CD14-positive monocyte (primary cell): ENCODE measurements at regions not wholly inside any gene's neighbourhood (a gene's known extent, or its start where the extent isn't known, plus 50 kb on each side); places are given as distances from the start of the nearest gene placed in this dataset.

Experiments
- DNase-seq, 3 donors: peaks; one replicate each; pipeline ENCODE4 v3.0.0-alpha.2; 2011 to 2022
- H2AFZ ChIP-seq: 2 replicates; pipeline ENCODE4 v1.6.0; 2012; ENCODE audit warnings: mild to moderate bottlenecking, low read depth, low read length, inconsistent platforms; ENCODE audit not compliant: insufficient read depth, poor library complexity, severe bottlenecking
- H3K27ac ChIP-seq, 2 donors: 1 replicate in 1 of 2; 2 replicates in 1 of 2; pipeline ENCODE4 v1.5.1; 2012 to 2013; ENCODE audit warnings: low read length in 2 of 2, control low read depth in 1 of 2, inconsistent platforms in 1 of 2, low read depth in 1 of 2, mild to moderate bottlenecking in 1 of 2
- H3K27me3 ChIP-seq, 2 donors: one replicate each; pipeline versions ENCODE4 v1.6.0 to v1.6.1; 2011 to 2013; ENCODE audit warnings: low read length in 2 of 2; ENCODE audit not compliant: control insufficient read depth in 2 of 2, insufficient read depth in 2 of 2
- H3K36me3 ChIP-seq, 2 donors: replicated peaks in 1 of 2; 1 replicate in 1 of 2; 2 replicates in 1 of 2; pipeline versions ENCODE4 v1.5.1 to v1.6.1; 2012 to 2013; ENCODE audit warnings: low read length in 2 of 2, control low read depth in 1 of 2, inconsistent platforms in 1 of 2, mild to moderate bottlenecking in 1 of 2; ENCODE audit not compliant: insufficient read depth in 2 of 2, control insufficient read depth in 1 of 2
- H3K4me1 ChIP-seq, 2 donors: 1 replicate in 1 of 2; 2 replicates in 1 of 2; pipeline versions ENCODE4 v1.5.1 to v1.6.1; 2012 to 2013; ENCODE audit warnings: low read length in 2 of 2, control low read depth in 1 of 2, inconsistent platforms in 1 of 2, mild to moderate bottlenecking in 1 of 2, moderate library complexity in 1 of 2; ENCODE audit not compliant: insufficient read depth in 2 of 2, control insufficient read depth in 1 of 2
- H3K4me2 ChIP-seq: replicated peaks from 2 replicates; pipeline ENCODE3; 2012; ENCODE audit warnings: low read length, moderate library complexity, mild to moderate bottlenecking; ENCODE audit not compliant: poor library complexity, severe bottlenecking; ENCODE audit errors: extremely low read depth
- H3K4me3 ChIP-seq, 3 experiments: fragments of 200-600 bp in 1 of 3; sonication (generic) in 1 of 3; replicated peaks in 1 of 3; 1 replicate in 2 of 3; 2 replicates in 1 of 3; pipeline ENCODE4 v1.5.1; 2011 to 2013; ENCODE audit warnings: low read length in 3 of 3, mild to moderate bottlenecking in 3 of 3, control low read depth in 2 of 3, low read depth in 2 of 3, inconsistent platforms in 1 of 3, moderate library complexity in 1 of 3
- H3K79me2 ChIP-seq: 2 replicates; pipeline ENCODE4 v1.6.0; 2012; ENCODE audit warnings: mild to moderate bottlenecking, control low read depth, inconsistent platforms, low read length, moderate library complexity; ENCODE audit not compliant: insufficient read depth
- H3K9ac ChIP-seq: 2 replicates; pipeline ENCODE4 v1.6.0; 2017; ENCODE audit warnings: low read length, mild to moderate bottlenecking; ENCODE audit not compliant: insufficient read depth, poor library complexity, severe bottlenecking
- H3K9me3 ChIP-seq, 2 donors: replicated peaks in 1 of 2; 1 replicate in 1 of 2; 2 replicates in 1 of 2; pipeline versions ENCODE4 v1.5.1 to v1.6.1; 2012 to 2013; ENCODE audit warnings: low read length in 2 of 2, control low read depth in 1 of 2; ENCODE audit not compliant: control insufficient read depth in 1 of 2, insufficient read depth in 1 of 2
- H4K20me1 ChIP-seq: 2 replicates; pipeline ENCODE4 v1.6.0; 2012; ENCODE audit warnings: mild to moderate bottlenecking, low read length, control low read depth, moderate library complexity; ENCODE audit not compliant: insufficient read depth
- H3K27ac Mint-ChIP-seq, 7 donors: one replicate each; pipeline ENCODE4 v1.8.0; 2020; ENCODE audit warnings: mild to moderate bottlenecking in 7 of 7, mixed read lengths in 7 of 7, moderate library complexity in 6 of 7, inconsistent platforms in 2 of 7
- H3K27me3 Mint-ChIP-seq, 3 donors: one replicate each; pipeline ENCODE4 v1.8.0; 2021 to 2022; ENCODE audit warnings: low read depth in 3 of 3, mild to moderate bottlenecking in 3 of 3, mixed read lengths in 3 of 3, moderate library complexity in 3 of 3, inconsistent platforms in 1 of 3
- H3K36me3 Mint-ChIP-seq, 2 donors: one replicate each; pipeline ENCODE4 v1.8.0; 2020; ENCODE audit warnings: mixed read lengths in 2 of 2, inconsistent platforms in 1 of 2, mild to moderate bottlenecking in 1 of 2
- H3K4me1 Mint-ChIP-seq: one replicate; pipeline ENCODE4 v1.8.0; 2020; ENCODE audit warnings: mild to moderate bottlenecking, mixed read lengths
- H3K4me3 Mint-ChIP-seq, 2 donors: one replicate each; pipeline ENCODE4 v1.8.0; 2020; ENCODE audit warnings: mild to moderate bottlenecking in 2 of 2, mixed read lengths in 2 of 2, moderate library complexity in 1 of 2
- H3K9me3 Mint-ChIP-seq, 7 donors: one replicate each; pipeline ENCODE4 v1.8.0; 2020 to 2022; ENCODE audit warnings: mixed read lengths in 7 of 7, mild to moderate bottlenecking in 6 of 7, moderate library complexity in 6 of 7, inconsistent platforms in 2 of 7
- CTCF ChIP-seq: fragments of 200-600 bp; IDR thresholded peaks from one replicate; pipeline ENCODE4 v1.8.0; 2022; ENCODE audit warnings: antibody characterized with exemption, mild to moderate bottlenecking
- WGBS: methylation state at CpG from one replicate; pipeline ENCODE4 v1.1.5; 2013; ENCODE audit warnings: missing lambda C conversion rate; ENCODE audit not compliant: insufficient coverage; 5-methylcytosine and 5-hydroxymethylcytosine counted together
- intact Hi-C, 2 donors: fragments of 100-400 bp; cut with micrococcal nuclease; formaldehyde crosslinking; loops; one replicate each; pipeline versions ENCODE4 v1.15.0 to v1.15.1; 2023

- no peak for TF ChIP-seq CTCF
- Histone ChIP-seq H3K9ac (no peak overlapping the region), H3K27ac (no peak overlapping the region), H3K36me3 (no peaks in the 10 kb centered on the region), H3K4me1 (no peaks in the 10 kb centered on the region), H3K27me3 (no peaks in the 10 kb centered on the region), H3K9me3 (no peaks in the 10 kb centered on the region), H3K4me3 (no peak overlapping the region), H3K4me2 (no peak overlapping the region), H3K79me2 (no peaks in the 10 kb centered on the region), H4K20me1 (no peaks in the 10 kb centered on the region), H2AFZ (no peak overlapping the region)
- no peaks in the 10 kb centered on the region for H3K27me3 Mint-ChIP-seq
- no peak overlapping the region for H3K4me3 Mint-ChIP-seq
- intact Hi-C loops = no loop called here
- H3K36me3 Mint-ChIP-seq = no peaks in the 10 kb centered on the region
- peaks cover 0 to 5% (median 3%) of the 10 kb centered on the region in 7 donors for H3K9me3 Mint-ChIP-seq
- no peaks in the 10 kb centered on the region for H3K4me1 Mint-ChIP-seq
- 57% methylated on average over 3 of the region's 6 CpGs for WGBS
- no peak for DNase-seq
- H3K27ac Mint-ChIP-seq = no peak overlapping the region
Observed at GRCh38 chr20:11766961-11767360, 150.7 kb upstream of the BTBD3 start.

GRCh38 chr20:11769825-11770224 is 147.9 kb upstream of the BTBD3 start:
- no peak overlapping the region for H3K27ac ChIP-seq
- H3K4me1 ChIP-seq = no peaks in the 10 kb centered on the region
- no peak overlapping the region for H3K9ac ChIP-seq
- Mint-ChIP-seq H3K36me3 (no peaks in the 10 kb centered on the region), H3K9me3 (peaks cover 0 to 6% (median under 1%) of the 10 kb centered on the region in 7 donors), H3K27me3 (no peaks in the 10 kb centered on the region), H3K27ac (no peak overlapping the region), H3K4me3 (no peak overlapping the region), H3K4me1 (no peaks in the 10 kb centered on the region)
- TF ChIP-seq CTCF = no peak
- H3K9me3 ChIP-seq = no peaks in the 10 kb centered on the region
- DNase-seq = no peak
- H3K27me3 ChIP-seq = no peaks in the 10 kb centered on the region
- intact Hi-C loops = no loop called here
- no peak overlapping the region for H2AFZ ChIP-seq
- 94% methylated on average over 3 of the region's 3 CpGs for WGBS
- no peaks in the 10 kb centered on the region for H3K79me2 ChIP-seq
- H4K20me1 ChIP-seq = no peaks in the 10 kb centered on the region
- no peak overlapping the region for H3K4me3 ChIP-seq
- no peak overlapping the region for H3K4me2 ChIP-seq
- no peaks in the 10 kb centered on the region for H3K36me3 ChIP-seq
